GM21723 (cell line): ENCODE measurements at regions not wholly inside any gene's neighbourhood (a gene's known extent, or its start where the extent isn't known, plus 50 kb on each side); places are given as distances from the start of the nearest gene placed in this dataset.

ENCODE experiments used
- ATAC-seq: cut with Tn5 transposase; IDR thresholded peaks from one replicate; pipeline ENCODE4 v1.9.1; 2021; ENCODE audit warnings: mild to moderate bottlenecking, moderate library complexity; ENCODE audit not compliant: unreplicated experiment

DNA sequence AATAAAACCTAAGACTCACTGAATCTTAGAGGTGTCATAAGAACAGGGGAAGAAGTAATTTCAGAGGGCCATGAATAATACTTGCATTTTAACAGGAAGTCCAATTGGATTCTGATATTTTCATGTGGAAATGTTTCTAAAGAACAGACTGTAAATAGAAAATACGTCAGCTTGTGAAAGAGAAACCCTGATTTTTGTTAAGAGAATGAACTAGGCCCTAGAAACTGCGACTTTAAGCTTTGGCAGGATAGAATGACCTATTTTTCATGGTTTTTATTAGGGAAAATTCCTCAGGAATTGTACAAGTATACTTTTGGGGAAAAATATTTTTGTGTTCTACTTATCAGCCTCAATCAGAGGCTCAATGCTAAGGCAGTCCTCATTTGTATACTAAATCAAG, 215.5 kb upstream of the ACTBL2 start:
- ATAC-seq, result no peak

DNA sequence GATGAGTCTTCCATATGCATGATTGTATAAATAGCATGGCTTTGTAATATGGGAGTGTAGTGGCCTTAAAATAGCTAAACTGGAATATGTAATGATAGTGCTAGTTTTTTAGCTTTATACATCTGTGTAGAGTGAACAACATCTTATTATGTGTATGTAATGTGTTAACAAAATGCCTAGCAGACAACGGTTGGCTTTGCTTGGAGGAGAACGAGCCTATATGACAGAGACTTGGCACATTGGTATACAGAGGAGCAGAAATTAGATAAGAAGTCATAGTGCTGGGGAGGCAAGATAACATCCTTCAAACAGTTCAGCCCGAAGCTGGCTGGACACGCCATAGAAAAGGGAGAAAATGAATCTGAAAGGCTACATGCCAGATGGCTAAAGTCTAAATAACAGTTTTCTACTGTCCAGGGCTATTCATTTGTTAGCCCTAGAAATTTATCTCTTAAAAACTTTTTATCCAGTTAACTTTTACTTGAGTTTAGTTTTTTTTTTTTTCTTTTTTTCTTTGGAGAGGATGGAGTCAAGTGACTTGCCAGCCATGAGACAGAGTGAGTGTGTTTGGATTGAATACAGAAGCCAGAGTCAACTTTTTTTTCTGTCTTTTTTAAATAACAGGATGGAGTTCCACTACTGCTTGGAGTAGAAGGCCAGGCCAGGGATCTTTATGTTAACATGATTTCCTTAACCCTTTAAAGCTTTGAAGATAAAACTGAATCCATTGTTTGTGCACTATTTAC, 214.4 kb upstream of the ACTBL2 start:
- ATAC-seq, result no peak

DNA sequence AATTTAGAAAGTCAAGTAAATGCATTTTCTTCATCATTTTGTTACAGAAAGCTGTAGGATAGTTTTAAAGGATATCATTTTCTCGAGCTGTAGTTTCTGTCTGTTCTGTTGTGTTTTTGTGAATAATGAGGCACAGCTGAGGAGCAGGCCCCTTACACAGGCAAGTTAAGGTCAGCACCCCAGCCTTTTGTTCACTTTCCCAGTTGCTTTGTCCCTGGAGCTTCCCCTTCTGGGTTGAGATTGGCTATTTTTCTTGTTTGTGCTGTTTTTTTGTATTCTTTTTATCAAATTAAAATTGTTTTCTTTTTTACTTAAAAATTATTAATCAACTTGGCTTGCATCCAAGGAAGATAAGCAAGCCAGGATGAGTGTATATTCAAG, 213.8 kb upstream of the ACTBL2 start:
- no peak for ATAC-seq

DNA sequence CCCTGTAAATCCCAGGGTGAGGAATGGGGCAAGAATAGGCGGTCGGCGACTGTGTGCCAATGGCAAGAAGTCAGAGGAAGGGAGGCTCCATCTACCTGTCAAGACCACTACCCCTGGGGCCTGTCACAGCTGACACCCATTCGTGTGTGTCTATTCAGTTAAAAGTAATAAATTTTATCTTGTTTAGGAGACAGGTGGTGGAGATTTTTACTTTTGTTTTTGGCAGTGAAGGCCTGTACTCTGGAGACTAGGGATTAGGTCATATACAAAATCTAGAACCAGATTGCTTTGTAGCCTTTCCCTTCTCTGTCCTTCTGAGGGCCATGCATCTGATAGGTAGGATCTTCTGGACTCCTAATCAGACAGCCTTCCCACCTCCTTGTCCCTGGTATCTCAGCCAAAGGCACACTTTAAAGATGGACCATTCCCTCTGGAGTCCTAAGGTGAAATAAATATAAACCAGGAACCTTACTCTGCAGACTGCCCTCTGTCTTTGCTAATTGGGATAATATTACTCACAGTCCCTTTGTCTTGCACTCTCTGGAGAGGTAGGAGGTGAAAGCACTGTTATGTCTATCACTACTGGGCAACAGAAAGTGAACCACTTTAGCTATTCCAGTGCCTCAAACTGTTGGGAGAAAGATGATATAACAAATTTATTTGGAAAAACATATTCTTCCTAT, 213.2 kb upstream of the ACTBL2 start:
- no peak for ATAC-seq

DNA sequence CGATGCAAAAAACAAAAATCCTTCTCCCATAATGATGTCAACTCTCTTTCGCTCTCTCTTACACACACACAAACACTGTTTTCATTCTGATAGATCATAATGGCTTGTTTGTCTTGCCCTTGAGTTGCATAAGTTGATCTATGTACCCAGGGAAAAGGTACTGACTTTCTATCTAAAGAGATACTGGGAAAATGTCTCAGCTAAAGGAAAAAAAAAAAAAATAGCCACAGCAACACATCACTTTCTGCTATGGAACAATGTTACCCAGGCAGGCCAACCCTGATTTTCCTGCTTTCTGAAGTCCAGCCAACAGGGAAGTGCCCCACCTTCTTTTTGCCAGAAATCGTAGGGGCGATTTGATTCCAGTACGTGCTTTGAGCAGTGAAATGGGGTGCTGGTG, 212.6 kb upstream of the ACTBL2 start:
- no peak for ATAC-seq

DNA sequence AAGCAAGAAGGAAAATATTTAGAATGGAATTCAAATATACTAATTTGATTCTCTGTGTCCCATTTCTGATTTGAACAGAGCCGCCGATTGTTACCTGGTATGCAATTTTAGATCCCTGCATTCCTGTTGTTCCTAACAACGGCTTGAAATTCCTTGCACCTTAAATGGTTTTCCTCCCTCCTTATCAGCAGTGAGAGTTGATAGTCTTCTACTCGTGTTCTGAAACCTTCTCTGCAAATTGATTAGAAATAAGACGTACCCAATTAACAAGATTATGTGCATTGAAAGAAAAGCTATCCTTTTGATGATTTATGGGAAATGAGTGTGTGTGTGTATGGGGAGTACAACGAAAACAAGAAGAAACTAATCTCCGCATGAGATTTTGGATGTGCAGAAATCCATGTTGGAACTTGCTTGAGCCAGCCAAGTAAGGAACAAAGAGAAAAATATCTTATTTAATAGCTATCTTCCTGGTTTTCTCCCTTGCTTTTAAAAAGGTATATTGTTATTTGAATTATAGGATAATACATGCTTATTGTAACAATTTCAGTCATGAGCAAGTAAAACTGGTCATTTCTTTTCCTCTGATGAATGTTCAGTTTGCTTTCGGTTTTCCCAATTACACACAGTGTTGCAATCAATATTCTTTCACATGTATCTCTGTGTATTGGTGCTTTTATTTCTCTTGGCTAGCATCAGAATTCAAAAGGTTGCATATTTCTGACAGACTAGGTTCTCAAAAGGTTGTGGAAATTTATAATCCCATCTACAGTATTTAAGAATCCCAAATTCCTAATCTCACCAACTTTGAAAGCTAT, 211.1 kb upstream of the ACTBL2 start:
- ATAC-seq, result no peak

DNA sequence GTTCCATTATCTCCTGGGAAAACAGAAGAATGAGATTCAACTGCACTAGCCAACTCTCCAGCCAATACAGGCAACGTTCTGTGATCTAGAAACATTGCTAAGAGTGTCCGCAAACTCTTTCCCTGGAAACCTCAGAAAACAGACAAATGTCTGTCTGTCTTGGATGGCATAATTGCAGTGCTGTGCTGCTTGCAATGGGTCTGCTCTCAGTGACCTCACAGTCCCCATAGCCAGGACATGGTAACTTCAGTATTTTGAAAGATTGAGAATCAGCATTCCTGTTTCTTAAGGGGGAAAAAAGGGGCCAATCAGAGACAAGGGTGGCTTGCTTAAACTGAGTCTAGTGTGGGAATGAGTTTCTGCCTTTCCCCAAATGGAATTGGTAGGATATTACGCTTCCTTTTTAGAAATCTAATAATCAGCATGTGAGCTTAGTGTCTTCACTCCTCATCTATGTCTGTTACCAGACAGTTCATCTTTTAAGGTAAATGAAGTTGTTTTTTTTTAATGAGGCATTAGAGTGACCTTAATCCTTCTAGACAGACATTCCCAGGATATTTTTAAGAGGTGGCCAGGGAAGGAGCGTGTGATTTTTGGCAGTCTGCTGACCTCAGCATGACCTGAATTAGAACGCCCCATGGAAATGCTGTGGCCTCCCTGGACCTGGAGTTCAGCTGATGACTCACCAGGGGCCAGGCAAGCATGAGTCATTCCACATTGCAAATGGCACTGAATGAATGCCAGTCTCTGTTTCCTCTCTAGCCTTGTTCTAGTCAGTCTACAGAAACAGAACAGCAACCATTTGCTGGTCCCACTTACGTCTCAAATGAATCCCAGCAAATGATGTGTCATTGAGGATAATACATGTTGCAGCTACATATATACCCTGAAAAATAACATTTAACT, 210.2 kb upstream of the ACTBL2 start:
- no peak for ATAC-seq

DNA sequence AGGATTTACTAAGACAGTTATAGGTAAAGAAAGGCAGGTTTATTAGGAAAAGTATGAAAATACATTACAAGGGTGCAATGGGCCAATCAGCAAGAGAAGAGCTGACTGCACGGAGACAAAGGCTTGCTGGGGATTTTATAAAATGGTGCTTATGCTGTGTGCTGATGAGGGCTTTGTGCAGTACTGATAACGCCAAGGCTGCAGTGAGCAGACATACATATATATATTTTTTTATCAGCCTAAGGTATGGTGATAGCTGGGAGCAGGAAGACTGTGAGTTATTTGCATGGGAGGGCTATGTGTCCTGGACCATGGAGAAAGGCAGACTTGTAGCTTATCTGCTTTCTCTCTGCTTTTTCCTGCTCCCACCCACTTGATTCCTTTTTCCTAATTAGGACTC, 208.1 kb upstream of the ACTBL2 start:
- no peak for ATAC-seq

DNA sequence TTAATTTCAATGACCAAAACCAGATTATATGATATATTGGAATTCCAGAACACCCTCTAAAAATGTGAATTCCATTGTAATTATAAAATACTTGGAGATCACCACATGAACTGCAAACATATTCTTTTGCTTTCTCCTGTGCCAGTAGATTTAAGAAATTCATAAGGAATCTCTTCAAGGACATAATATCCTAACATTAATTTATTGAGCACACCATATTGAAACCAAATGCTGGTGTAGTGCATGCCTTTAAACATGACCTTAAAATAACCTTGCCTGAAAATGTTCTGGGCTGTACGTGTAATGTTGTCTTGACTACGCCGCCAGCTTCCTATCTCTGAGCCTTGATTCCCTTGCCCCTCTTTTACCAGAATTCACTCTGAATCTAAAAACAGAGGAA, 205.0 kb upstream of the ACTBL2 start:
- no peak for ATAC-seq

DNA sequence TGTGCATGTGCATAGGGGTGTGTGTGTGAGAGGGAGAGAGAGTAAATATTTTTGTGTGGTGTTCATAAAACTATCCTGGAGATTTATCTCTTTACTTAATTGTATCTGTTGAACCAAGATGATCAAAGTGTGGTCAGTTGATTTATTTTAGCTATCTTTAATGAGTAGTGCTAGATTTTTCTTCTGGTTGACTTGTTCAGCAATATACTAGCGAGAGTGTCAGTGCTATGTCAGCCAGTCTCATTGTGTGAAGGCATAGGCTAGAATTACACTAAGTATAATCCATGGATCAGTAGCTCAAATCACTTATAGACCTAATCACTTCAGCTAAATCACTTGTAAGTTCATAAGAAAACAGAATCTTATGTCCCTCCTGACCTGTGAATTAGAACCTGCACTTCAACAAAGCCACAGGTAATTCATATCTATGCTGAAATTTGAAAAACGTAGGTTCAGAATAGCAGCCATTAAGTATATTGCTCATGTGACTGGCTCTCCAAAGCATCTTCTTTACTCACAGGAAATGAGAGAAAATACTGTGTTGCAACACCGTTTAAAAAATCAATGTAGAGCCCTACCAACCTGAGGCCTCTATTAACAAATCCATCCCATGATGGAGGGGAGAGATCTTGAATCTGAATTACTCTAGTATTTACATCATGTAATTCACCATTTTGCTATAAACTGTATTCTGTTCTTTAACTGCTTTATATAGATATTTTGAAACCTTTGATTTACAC, 203.1 kb upstream of the ACTBL2 start:
- ATAC-seq, result no peak

DNA sequence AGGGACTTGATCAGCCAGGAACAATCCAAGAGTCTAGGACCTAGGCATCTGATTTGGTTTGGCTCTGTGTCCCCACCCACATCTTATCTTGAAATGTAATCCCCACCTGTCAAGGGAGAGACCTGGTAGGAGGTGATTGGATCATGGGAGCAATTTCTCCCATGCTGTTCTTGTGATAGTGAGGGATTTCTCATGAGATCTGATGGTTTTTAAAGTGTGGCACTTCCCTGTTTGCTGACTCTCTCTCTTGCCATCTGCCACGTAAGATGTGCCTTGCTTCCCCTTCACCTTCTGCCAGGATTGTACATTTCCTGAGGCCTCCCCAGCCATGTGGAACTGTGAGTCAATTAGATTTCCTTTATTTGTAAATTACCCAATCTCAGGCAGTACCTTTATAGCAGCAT, 201.7 kb upstream of the ACTBL2 start:
- no peak for ATAC-seq

DNA sequence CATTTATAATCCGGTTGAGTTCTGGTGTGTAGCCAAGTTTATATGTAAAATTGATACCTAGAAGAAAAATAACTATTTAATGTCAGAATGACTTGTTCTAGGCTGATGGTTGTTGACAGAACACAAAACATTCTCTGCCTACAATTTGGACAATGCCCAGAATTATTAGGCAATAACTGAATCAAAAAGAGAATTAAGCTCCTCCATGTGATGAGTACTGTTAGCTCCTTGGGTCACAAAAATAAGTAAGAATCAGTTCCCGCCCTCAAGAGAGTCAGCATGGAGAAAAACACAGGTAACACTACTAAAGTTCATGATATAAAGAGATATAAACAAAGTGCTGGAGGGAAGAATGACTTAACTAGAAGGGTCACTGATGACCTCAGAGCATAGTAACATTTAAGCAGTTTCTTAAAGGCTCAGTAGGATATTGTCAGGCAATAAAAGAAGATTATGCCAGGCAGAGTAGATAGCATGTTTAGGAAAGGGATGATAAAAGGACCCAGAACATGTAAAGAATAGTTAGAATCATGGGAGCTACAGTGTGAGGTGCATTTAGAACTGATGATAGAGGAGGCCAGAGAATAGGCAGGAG, 200.5 kb upstream of the ACTBL2 start:
- ATAC-seq, result no peak

DNA sequence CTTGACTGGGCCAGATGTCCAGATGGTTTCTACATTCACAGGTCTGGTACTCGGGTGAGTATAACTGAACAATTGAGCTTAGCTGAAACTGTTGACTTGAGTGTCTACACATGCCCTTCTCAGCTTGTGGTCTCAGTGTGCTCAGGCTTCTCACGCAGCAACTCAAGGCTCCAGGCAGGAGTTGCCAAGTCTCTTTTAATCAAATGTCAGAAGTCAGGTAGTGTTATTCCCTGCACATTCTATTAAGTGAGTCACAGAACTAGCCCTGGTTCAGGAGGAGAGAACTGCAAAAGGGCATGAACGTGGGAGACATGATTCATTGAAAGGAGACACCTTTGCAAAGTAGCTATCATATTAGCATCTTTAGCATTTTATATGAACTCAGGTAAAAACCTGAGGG, 199.3 kb upstream of the ACTBL2 start:
- no peak for ATAC-seq

DNA sequence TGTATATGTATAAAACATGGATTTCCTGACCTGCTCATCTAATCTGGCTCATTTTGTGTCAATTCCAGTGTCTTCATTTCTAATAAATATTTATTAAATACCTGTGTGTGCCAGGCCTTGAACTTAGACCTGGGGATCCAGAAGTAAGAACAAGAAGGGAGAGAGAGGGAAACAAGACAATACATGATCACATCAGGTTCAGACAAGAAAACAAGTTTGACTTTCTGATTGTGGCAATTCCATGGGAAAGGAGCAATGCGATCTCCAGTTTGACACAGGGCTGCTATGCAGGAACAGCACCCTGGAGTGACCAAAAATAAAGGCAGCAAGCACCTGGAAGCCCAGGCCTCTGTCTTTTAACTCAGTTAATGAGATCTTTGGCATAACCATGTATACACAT, 198.1 kb upstream of the ACTBL2 start:
- ATAC-seq, result no peak

DNA sequence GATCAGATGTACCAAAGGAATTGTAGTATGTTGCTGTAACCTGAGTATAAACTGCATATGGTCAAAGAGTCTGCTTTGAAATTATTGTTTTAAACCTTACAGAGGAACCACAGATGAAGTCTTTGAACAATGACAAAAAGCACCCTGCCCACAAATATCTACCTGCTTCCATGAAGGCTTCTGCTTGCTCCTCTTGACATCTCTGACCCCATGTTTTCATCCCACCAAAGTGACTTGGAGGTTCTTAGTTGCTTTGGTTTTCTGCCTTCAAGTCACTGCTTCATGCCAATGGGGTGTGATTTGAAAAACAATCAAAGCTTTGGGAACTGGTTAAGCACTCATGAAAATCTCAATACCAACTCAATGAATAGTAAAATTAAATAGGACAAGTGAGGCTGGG, 194.6 kb upstream of the ACTBL2 start:
- ATAC-seq, result no peak

DNA sequence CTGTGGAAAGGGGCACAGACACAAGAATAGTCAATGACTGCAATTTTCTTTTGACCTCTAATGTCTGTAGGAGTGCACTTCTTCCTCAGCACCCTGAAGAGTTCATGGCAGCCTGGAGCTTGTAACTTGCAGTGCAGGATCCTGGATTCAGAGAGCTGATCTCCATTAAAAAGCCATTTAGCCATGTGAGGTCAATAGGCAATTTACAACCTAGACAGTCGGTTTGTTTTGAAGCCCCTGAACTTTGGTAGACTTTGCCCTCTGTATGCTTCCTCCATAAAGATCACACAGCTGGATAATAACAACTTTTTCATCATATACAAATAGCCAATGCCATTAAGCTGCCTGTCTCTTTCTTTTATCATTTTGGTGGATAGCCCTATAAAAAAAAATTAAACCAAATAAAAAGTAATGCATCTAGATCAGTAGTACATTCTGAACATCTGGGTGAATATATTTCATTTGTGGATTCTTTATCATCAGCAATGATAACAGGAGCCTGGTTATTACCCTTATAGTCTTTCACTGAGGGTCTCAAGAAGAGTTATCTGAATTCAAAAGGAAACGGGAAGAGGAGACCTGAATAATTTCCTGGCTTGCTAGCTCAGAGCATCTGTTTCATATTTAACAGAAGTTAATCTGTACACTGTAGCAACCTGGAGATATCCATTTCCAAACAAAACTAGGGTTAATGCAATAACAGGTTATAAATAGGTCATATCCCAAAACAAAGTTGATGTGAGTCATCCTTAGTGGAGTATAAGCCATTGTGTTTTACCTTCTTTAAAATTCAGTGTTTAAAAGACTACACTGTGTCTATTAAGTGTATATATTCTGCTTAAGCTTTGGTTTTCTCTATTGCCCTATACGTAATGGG, 193.8 kb upstream of the ACTBL2 start:
- ATAC-seq, result no peak

DNA sequence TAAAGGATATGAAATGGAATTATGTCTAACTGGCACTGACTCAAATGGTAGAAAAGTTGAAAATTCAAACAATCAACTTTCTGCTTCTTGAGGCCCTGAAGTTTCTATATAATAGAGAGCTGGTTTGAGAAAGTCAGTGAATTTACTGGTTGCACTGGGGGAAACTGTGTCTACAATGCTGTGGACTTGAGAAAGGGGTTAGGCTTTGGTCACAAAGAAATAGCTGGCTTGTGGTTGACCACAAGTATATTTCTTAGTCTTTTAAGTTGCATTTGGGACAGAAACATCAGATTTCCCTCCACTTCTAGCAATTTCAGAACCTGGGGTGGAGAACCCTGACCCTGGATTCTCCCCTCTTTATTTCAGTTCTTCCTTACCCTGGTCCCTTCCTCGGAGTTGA, 192.6 kb upstream of the ACTBL2 start:
- no peak for ATAC-seq

DNA sequence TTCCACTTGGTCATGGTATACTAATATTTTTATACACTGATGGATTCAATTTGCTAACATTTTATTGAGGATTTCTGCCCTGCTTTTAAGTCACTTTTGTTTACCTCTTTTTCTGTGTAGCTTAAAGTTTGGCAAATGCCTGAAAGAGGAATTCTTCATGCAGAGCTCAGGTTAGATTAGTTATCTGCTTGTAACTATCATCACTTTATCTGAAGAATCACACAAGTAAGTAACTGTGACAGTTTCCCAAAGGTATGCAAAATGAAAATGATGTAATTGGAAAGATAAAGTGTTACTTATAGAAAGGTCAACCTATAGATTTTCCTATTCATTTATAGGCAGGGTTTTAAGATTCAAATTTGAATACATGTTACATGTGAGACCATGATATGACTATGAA, 188.8 kb upstream of the ACTBL2 start:
- no peak for ATAC-seq

DNA sequence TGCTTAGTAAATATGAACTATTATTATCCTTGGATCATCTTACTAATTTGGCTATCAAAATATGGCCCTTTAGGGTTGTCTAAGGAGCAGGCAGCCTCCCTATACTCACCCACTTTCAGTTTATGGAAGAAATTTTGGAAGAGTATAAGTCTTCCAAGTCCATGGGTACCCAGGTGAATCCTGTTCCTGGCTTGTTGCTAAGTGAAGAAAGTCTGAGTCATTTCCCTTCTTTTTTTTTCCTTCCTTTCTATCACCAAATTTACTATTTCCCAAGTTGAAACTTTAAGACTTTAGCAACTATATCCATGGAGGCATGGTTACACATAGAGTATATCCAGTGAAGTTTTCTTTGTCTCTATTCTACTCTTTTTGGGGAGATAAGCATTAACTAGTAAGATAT, 184.0 kb upstream of the ACTBL2 start:
- ATAC-seq, result no peak
